ENCODE measurements at regions not wholly inside any gene's neighbourhood (a gene's known extent, or its start where the extent isn't known, plus 50 kb on each side); places are given as distances from the start of the nearest gene placed in this dataset.

DNA sequence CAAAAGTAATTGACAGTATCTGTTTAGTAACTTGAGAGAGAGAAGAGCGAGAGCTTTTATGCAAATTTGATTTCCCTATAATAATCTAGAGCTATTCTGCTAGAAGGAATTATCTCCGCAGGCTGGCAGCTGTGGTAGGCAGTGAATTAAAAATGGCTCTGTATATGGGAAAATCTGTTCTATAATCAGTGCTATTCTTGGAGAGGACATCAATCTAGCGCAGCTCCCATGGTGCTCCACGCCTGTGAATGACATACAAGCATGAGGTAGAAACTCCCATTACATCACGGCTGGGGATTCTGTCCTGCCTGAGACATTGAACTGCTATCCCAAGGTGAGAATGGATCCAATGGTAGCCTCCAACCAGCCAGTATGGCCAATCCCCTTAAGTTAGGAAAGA lies 179.0 kb downstream of the DHX15 start:
- H3K4me1 ChIP-seq (replicated peaks in 1 of 2), result no peaks in the 10 kb centered on the region
- H3K36me3 ChIP-seq (replicated peaks in 1 of 2), result no peaks in the 10 kb centered on the region
- no peak for DNase-seq
- H3K9me3 ChIP-seq (replicated peaks in 1 of 3), result no peaks in the 10 kb centered on the region
- intact Hi-C loops (cut with DNase I), result no loop called here
- H3K27me3 ChIP-seq, result no peaks in the 10 kb centered on the region
- no peak overlapping the region for H3K27ac ChIP-seq
- 74 to 85% (median 80%) methylated on average over 5 of the region's 5 CpGs for WGBS, 4 donors
- TF ChIP-seq, protein P1, sequence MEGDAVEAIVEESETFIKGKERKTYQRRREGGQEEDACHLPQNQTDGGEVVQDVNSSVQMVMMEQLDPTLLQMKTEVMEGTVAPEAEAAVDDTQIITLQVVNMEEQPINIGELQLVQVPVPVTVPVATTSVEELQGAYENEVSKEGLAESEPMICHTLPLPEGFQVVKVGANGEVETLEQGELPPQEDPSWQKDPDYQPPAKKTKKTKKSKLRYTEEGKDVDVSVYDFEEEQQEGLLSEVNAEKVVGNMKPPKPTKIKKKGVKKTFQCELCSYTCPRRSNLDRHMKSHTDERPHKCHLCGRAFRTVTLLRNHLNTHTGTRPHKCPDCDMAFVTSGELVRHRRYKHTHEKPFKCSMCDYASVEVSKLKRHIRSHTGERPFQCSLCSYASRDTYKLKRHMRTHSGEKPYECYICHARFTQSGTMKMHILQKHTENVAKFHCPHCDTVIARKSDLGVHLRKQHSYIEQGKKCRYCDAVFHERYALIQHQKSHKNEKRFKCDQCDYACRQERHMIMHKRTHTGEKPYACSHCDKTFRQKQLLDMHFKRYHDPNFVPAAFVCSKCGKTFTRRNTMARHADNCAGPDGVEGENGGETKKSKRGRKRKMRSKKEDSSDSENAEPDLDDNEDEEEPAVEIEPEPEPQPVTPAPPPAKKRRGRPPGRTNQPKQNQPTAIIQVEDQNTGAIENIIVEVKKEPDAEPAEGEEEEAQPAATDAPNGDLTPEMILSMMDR (IDR thresholded peaks at IDR 0.05), result no peak
- TF ChIP-seq POLR2A (IDR thresholded peaks at IDR 0.05), result no peak
- H3K4me3 ChIP-seq, result no peak overlapping the region

DNA sequence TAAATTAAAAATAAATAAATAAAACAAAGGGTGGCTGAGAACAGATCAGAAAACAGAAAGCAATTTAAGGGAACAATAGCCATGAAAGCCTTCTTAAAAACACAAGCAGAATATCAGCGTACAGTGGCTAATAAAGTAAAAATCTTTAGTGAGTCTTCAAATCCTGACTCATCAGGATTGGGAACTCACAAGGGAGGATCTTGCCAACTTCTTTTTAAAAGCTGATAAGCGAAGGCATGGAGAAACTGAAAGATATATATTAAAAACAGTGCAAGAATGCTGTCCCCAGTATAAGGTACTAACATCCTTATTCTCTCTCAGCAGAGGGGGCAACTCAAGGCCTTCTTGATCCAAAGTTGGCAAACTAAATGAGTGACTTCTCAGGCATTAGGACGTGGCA lies 180.1 kb downstream of the DHX15 start:
- Histone ChIP-seq H3K9me3 (replicated peaks in 1 of 3) (no peaks in the 10 kb centered on the region), H3K27me3 (no peaks in the 10 kb centered on the region), H3K27ac (no peak overlapping the region), H3K4me3 (no peak overlapping the region), H3K36me3 (replicated peaks in 1 of 2) (no peaks in the 10 kb centered on the region), H3K4me1 (replicated peaks in 1 of 2) (no peaks in the 10 kb centered on the region)
- TF ChIP-seq POLR2A (IDR thresholded peaks at IDR 0.05), result no peak
- TF ChIP-seq, protein P1 (IDR thresholded peaks at IDR 0.05), result no peak
- 53 to 62% (median 58%) methylated on average over 3 of the region's 3 CpGs for WGBS, 4 donors
- intact Hi-C loops (cut with DNase I), result no loop called here
- DNase-seq, result no peak

DNA sequence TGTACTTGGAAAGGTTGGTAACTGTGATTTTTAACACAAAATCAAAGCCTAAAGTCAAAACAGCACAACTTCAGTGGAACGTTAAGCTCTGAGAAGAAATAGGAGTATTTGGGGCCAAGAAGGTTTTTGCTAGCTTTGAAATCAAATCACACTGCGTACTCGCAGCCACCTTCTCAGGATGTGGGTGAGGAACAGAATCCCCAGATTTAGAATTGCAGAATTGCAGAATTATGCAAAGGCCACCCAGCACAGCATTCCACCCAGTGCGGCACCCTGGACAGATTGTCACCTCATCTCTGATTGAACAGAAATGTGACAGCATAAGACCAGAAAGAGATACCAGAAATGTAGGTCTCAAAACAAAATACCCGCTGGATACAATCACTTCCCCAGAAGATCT lies 181.1 kb downstream of the DHX15 start:
- no peak for DNase-seq
- no peak for TF ChIP-seq POLR2A (IDR thresholded peaks at IDR 0.05)
- TF ChIP-seq, protein P1 (IDR thresholded peaks at IDR 0.05), result no peak
- Histone ChIP-seq H3K27ac (no peak overlapping the region), H3K4me3 (no peak overlapping the region), H3K4me1 (replicated peaks in 1 of 2) (no peaks in the 10 kb centered on the region), H3K36me3 (replicated peaks in 1 of 2) (no peaks in the 10 kb centered on the region), H3K27me3 (no peaks in the 10 kb centered on the region), H3K9me3 (replicated peaks in 1 of 3) (no peaks in the 10 kb centered on the region)
- WGBS, 4 donors, result 81 to 93% (median 91%) methylated on average over 5 of the region's 5 CpGs
- intact Hi-C loops (cut with DNase I), result no loop called here

DNA sequence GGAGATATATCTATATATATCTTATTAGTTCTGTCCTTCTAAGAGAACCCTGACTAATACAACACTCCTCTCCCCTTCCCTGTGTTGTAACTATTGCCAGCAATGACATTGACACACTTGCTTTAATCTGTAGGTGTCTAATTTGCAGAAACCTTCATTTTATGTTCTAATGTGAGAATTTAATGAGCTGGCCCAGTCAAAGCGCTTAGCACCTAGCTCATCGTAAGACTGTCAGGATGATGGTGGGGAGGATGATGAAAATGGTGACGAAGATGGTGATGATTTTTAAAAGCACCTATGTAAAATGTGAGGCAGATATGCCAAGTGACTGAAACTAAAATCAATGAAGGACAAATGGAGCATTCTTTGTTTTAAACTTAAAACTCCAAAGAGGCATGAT lies 183.8 kb downstream of the DHX15 start:
- Histone ChIP-seq H3K4me1 (replicated peaks in 1 of 2) (no peaks in the 10 kb centered on the region), H3K27ac (no peak overlapping the region), H3K27me3 (no peaks in the 10 kb centered on the region), H3K36me3 (replicated peaks in 1 of 2) (no peaks in the 10 kb centered on the region), H3K9me3 (replicated peaks in 1 of 3) (no peaks in the 10 kb centered on the region), H3K4me3 (no peak overlapping the region)
- WGBS, 4 donors, result 88 to 91% (median 89%) methylated on average over 3 of the region's 3 CpGs
- TF ChIP-seq POLR2A (IDR thresholded peaks at IDR 0.05), result no peak
- TF ChIP-seq, protein P1 (IDR thresholded peaks at IDR 0.05), result no peak
- intact Hi-C loops (cut with DNase I), result no loop called here
- DNase-seq, result no peak
